AG04450 (cell line): ENCODE measurements at regions not wholly inside any gene's neighbourhood (a gene's known extent, or its start where the extent isn't known, plus 50 kb on each side); places are given as distances from the start of the nearest gene placed in this dataset.
A peak's percentile ranks its signal among the peaks of the same experiment; 100 is the strongest.

ENCODE experiments used
- CTCF ChIA-PET: fragments of 300-600, 350-600 bp; formaldehyde crosslinking; extraction: SDS; loops from one replicate; lab custom pipeline; 2022; ENCODE audit warnings: antibody characterized with exemption, inconsistent platforms; lab: Charles Lee
- POLR2A ChIA-PET: fragments of 350-600 bp; formaldehyde crosslinking; extraction: SDS; loops from one replicate; lab custom pipeline; 2021; ENCODE audit warnings: antibody characterized with exemption, inconsistent platforms; lab: Yijun Ruan, JAX
- DNase-seq: peaks from one replicate; pipeline ENCODE4 v3.0.0-alpha.2; 2011; ENCODE audit warnings: low read depth, low spot score
- H3K27ac ChIP-seq: one replicate; pipeline ENCODE4 v1.5.1; 2012; ENCODE audit warnings: low read depth, low read length, control low read depth
- H3K27me3 ChIP-seq: one replicate; pipeline ENCODE4 v1.6.0; 2012; ENCODE audit warnings: low read length; ENCODE audit not compliant: control insufficient read depth, insufficient read depth
- H3K4me3 ChIP-seq: 2 replicates; pipeline ENCODE4 v1.5.1; 2011; ENCODE audit warnings: mild to moderate bottlenecking, low read depth, low read length, control low read depth
- H3K9me3 ChIP-seq: 2 replicates; pipeline ENCODE4 v1.5.1; 2012; ENCODE audit warnings: low read length; ENCODE audit not compliant: control insufficient read depth, insufficient read depth
- TF ChIP-seq, protein P1 (sequence below): IDR thresholded peaks from 2 replicates; pipeline ENCODE4 v1.5.1; 2011; ENCODE audit warnings: low read depth, low read length, control low read depth, inconsistent platforms

DNA sequence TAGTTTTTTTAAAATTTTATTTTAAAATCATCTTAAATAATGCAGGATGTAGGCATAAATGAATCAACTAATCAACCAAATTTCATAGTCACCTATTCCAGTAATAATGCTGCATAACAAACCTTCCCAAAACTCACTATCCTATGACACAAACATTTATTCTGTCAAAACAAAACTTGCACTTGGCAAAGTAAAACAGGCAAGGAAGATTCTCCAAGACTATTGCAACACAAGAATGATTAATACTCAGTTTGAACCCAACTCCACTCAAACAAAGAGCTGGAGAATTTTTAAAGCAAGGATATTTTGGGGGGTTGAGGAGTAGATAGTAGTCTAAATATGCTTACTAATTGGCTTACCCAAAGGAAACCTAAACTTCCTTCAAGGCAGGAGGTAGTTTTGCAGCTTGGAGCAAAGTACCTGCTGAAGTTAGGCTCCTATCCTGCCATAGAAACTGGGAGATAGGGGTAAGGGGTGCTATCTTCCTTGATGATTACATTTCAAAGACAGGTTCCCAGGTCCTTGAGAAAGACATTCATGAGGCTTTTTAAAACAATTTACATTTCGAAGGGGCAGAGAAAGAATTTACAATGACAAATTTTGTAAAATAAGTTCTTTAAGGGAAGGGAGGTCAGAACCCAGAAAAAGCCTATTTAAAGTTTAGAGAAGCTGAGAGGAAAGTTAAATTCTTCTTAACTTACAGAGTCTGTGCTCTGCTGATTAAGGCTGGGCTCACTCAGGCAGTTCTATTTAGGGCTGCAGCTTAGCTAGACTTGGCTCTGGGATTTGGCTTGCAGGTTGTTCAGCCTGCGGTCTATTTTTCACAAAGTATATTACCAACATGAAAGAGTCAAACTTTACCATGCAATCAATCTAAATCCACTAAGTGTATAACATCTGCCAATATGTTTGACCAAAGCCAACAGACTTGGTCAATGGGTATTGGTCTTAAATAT lies 549.0 kb downstream of the KCTD12 start:
- DNase-seq = no peak
- no peak overlapping the region for H3K4me3 ChIP-seq
- ChIA-PET POLR2A (no interaction called here), CTCF (interaction anchor here (0.6 kb wide), 1 partner anchor 72 kb away, joined by 3 read pairs; no protein-coding TSS in a partner anchor)
- TF ChIP-seq, protein P1, sequence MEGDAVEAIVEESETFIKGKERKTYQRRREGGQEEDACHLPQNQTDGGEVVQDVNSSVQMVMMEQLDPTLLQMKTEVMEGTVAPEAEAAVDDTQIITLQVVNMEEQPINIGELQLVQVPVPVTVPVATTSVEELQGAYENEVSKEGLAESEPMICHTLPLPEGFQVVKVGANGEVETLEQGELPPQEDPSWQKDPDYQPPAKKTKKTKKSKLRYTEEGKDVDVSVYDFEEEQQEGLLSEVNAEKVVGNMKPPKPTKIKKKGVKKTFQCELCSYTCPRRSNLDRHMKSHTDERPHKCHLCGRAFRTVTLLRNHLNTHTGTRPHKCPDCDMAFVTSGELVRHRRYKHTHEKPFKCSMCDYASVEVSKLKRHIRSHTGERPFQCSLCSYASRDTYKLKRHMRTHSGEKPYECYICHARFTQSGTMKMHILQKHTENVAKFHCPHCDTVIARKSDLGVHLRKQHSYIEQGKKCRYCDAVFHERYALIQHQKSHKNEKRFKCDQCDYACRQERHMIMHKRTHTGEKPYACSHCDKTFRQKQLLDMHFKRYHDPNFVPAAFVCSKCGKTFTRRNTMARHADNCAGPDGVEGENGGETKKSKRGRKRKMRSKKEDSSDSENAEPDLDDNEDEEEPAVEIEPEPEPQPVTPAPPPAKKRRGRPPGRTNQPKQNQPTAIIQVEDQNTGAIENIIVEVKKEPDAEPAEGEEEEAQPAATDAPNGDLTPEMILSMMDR = no peak
- no peaks in the 10 kb centered on the region for H3K9me3 ChIP-seq
- H3K27me3 ChIP-seq = no peaks in the 10 kb centered on the region
- no peak overlapping the region for H3K27ac ChIP-seq

DNA sequence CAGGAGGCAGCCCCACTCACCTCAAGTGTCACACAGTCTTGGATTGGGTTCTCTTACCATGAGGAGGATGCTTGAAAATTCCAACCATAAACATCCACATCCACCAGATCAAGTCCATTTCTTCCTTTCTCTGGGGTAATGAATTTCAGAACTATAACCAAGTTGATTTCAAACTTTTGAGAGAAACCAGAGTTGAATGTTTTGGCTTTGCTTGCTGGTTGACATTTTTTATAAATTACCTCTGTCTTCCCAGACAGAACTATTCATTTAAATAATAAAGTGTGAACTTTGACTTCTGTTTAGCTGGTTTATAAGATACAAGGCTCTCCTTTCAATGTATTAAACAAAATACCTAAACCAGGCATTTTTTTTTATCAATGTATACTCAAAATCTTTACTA lies 550.7 kb downstream of the KCTD12 start:
- no peak overlapping the region for H3K4me3 ChIP-seq
- H3K27me3 ChIP-seq = no peaks in the 10 kb centered on the region
- no peaks in the 10 kb centered on the region for H3K9me3 ChIP-seq
- DNase-seq = no peak
- ChIA-PET CTCF (no interaction called here), POLR2A (no interaction called here)
- H3K27ac ChIP-seq = no peak overlapping the region
- TF ChIP-seq, protein P1 = no peak

DNA sequence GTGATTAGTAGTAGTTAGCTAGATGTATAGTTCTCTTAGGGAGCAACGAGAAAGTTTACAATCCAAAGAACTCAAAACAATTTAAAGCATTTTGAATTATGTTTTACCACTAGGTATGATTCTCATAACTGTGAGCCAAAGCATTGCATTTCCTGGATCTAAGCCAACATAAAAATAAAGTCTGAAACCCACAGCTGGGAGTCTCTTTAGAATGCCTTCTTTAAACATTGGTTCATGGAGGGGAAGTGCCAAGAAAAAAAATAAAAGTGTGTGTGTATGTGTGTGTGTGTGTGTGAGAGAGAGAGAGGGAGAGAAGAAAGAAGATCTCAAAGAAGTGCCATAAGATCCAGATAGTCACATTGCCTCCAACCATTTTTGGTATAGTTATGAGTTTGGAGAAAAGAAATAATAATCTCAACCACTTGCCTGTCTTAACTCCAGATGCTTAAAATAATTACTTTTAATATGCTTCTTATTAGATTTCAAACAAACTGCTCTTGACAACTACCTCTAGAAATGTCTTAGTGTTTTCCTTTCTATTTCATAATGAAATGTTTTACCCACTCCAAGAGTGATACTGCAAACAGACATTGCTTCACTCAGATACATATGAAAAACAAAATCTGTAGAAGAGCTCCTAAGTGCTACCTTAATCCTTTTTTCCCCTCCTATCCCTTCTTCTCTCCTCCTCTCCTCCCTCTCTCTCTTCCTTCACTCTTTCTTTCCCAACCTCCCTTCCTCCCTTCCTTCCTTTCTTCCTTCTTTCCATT lies 554.1 kb downstream of the KCTD12 start:
- Histone ChIP-seq H3K9me3 (no peaks in the 10 kb centered on the region), H3K27me3 (no peaks in the 10 kb centered on the region), H3K27ac (no peak overlapping the region), H3K4me3 (no peak overlapping the region)
- DNase-seq = peak; percentile 15
- TF ChIP-seq, protein P1 = no peak
- ChIA-PET CTCF (interaction anchor here (1.3 kb wide), 1 partner anchor 645 kb away, joined by 3 read pairs; no protein-coding TSS in a partner anchor), POLR2A (no interaction called here)

DNA sequence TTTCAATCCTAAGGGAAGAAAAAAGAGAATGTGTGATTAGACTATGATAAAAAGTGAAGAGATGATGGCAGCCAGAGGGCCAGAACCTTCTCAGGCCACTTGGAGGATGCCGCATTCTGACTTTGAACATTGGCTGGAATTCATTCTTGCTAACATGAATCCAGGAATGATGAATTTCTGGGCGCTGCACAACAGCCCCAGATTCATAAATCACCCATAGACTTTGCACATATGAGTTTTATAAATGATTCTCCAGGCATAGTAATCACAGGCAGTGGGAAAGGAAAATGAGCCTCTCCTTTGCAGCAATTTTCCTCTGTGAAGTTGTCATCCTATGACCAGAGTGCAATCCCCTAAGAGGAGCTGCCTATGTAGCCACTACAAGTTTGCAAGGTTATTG lies 555.4 kb downstream of the KCTD12 start:
- Histone ChIP-seq H3K27me3 (no peaks in the 10 kb centered on the region), H3K9me3 (no peaks in the 10 kb centered on the region), H3K27ac (no peak overlapping the region), H3K4me3 (no peak overlapping the region)
- CTCF ChIA-PET = no interaction called here
- POLR2A ChIA-PET = no interaction called here
- DNase-seq = no peak
- TF ChIP-seq, protein P1 = no peak
